Naive B cell (primary cell): ENCODE measurements at regions not wholly inside any gene's neighbourhood (a gene's known extent, or its start where the extent isn't known, plus 50 kb on each side); places are given as distances from the start of the nearest gene placed in this dataset.
"Not testable (repeated sequence)": the region's sequence is repeated elsewhere in the genome, so short reads cannot be mapped to it uniquely, and the experiment has no call there.

ENCODE experiments used
- ATAC-seq, 2 donors: fragments of 150-1000 bp; cut with Tn5 transposase; 2 replicates each; pipeline ENCODE4 v1.10.0; 2021; ENCODE audit warnings: low read depth in 2 of 2, mild to moderate bottlenecking in 2 of 2, moderate library complexity in 2 of 2
- DNase-seq: peaks from one replicate; pipeline ENCODE4 v3.0.0; 2022
- H3K27ac Mint-ChIP-seq, 6 donors: one replicate each; pipeline ENCODE4 v1.8.0; 2020 to 2022; ENCODE audit warnings: mild to moderate bottlenecking in 6 of 6, mixed read lengths in 6 of 6, moderate library complexity in 5 of 6, inconsistent platforms in 2 of 6
- H3K27me3 Mint-ChIP-seq, 3 donors: one replicate each; pipeline ENCODE4 v1.8.0; 2021 to 2022; ENCODE audit warnings: mixed read lengths in 3 of 3, mild to moderate bottlenecking in 1 of 3
- H3K36me3 Mint-ChIP-seq, 2 donors: one replicate each; pipeline ENCODE4 v1.8.0; 2020 to 2022; ENCODE audit warnings: mixed read lengths in 2 of 2, inconsistent platforms in 1 of 2, mild to moderate bottlenecking in 1 of 2
- H3K4me1 Mint-ChIP-seq, 3 donors: one replicate each; pipeline ENCODE4 v1.8.0; 2020 to 2022; ENCODE audit warnings: mixed read lengths in 3 of 3, inconsistent platforms in 1 of 3, mild to moderate bottlenecking in 1 of 3, moderate library complexity in 1 of 3
- H3K4me3 Mint-ChIP-seq, 8 donors: one replicate each; pipeline ENCODE4 v1.8.0; 2020 to 2022; ENCODE audit warnings: mild to moderate bottlenecking in 8 of 8, mixed read lengths in 8 of 8, moderate library complexity in 8 of 8, inconsistent platforms in 2 of 8
- H3K9me3 Mint-ChIP-seq, 7 donors: one replicate each; pipeline ENCODE4 v1.8.0; 2020 to 2022; ENCODE audit warnings: mixed read lengths in 7 of 7, mild to moderate bottlenecking in 5 of 7, inconsistent platforms in 2 of 7, moderate library complexity in 1 of 7

- Mint-ChIP-seq H3K4me1 (peaks cover 0 to 5% (median 3%) of the 10 kb centered on the region in 3 donors), H3K36me3 (no peaks in the 10 kb centered on the region), H3K4me3 (no peak overlapping the region), H3K27me3 (peaks cover 5 to 14% (median 8%) of the 10 kb centered on the region in 3 donors), H3K27ac (no peak overlapping the region), H3K9me3 (peaks cover 0 to 8% (median 0%) of the 10 kb centered on the region in 7 donors)
- ATAC-seq: no peak
- no peak for DNase-seq
Observed at GRCh38 chr7:32206987-32207386, 136.8 kb upstream of the PDE1C start.

GRCh38 chr7:32206488-32206887, 136.3 kb upstream of the PDE1C start:
- Mint-ChIP-seq H3K4me1 (peaks cover 0 to 5% (median 3%) of the 10 kb centered on the region in 3 donors), H3K27ac (no peak overlapping the region), H3K9me3 (peaks cover 0 to 8% (median 0%) of the 10 kb centered on the region in 7 donors), H3K4me3 (no peak overlapping the region), H3K36me3 (no peaks in the 10 kb centered on the region), H3K27me3 (peaks cover 5 to 18% (median 8%) of the 10 kb centered on the region in 3 donors)
- DNase-seq: no peak
- ATAC-seq: no peak

GRCh38 chr7:32205298-32205824, 135.2 kb upstream of the PDE1C start:
- peaks cover 5 to 14% (median 8%) of the 10 kb centered on the region in 3 donors for H3K27me3 Mint-ChIP-seq
- H3K4me3 Mint-ChIP-seq, H3K4me1 Mint-ChIP-seq, H3K36me3 Mint-ChIP-seq, DNase-seq, H3K27ac Mint-ChIP-seq, H3K9me3 Mint-ChIP-seq, ATAC-seq: not testable (repeated sequence)

- Mint-ChIP-seq H3K9me3 (peaks cover 0 to 8% (median 0%) of the 10 kb centered on the region in 7 donors), H3K4me3 (no peak overlapping the region)
Observed at GRCh38 chr7:32204361-32205018, 134.3 kb upstream of the PDE1C start.

GRCh38 chr7:32200646-32201045, 130.4 kb upstream of the PDE1C start:
- Mint-ChIP-seq H3K36me3 (no peaks in the 10 kb centered on the region), H3K27ac (no peak overlapping the region), H3K27me3 (peaks cover 0 to 5% (median 5%) of the 10 kb centered on the region in 3 donors), H3K9me3 (peaks cover 0 to 8% (median 2%) of the 10 kb centered on the region in 7 donors), H3K4me1 (no peaks in the 10 kb centered on the region), H3K4me3 (no peak overlapping the region)
- DNase-seq: no peak
- ATAC-seq: no peak

More at GRCh38 chr7:32204361-32205018, 134.3 kb upstream of the PDE1C start:
- ATAC-seq: no peak
- Mint-ChIP-seq H3K4me1 (no peaks in the 10 kb centered on the region), H3K27ac (no peak overlapping the region), H3K36me3 (no peaks in the 10 kb centered on the region), H3K27me3 (peaks cover 4 to 14% (median 8%) of the 10 kb centered on the region in 3 donors)
- DNase-seq: no peak

GRCh38 chr7:32194537-32194936, 124.3 kb upstream of the PDE1C start:
- Mint-ChIP-seq H3K27ac (no peak overlapping the region), H3K4me1 (no peaks in the 10 kb centered on the region), H3K36me3 (peaks cover 0 to 8% of the 10 kb centered on the region in 2 donors), H3K4me3 (no peak overlapping the region), H3K9me3 (peaks cover 4 to 40% (median 14%) of the 10 kb centered on the region in 7 donors), H3K27me3 (peaks cover 0 to 5% (median 0%) of the 10 kb centered on the region in 3 donors)
- DNase-seq: no peak
- no peak for ATAC-seq

GRCh38 chr7:32191305-32191704, 121.1 kb upstream of the PDE1C start:
- H3K27ac Mint-ChIP-seq: no peak overlapping the region
- H3K4me1 Mint-ChIP-seq: no peaks in the 10 kb centered on the region
- H3K9me3 Mint-ChIP-seq: peaks cover 4 to 38% (median 14%) of the 10 kb centered on the region in 7 donors
- DNase-seq (no peak), ATAC-seq (no peak)
- no peaks in the 10 kb centered on the region for H3K27me3 Mint-ChIP-seq
- H3K36me3 Mint-ChIP-seq: peaks cover 0 to 8% of the 10 kb centered on the region in 2 donors
- no peak overlapping the region for H3K4me3 Mint-ChIP-seq

GRCh38 chr7:32179567-32179966, 109.4 kb upstream of the PDE1C start:
- ATAC-seq (no peak), DNase-seq (no peak)
- Mint-ChIP-seq H3K4me1 (no peaks in the 10 kb centered on the region), H3K27me3 (peaks cover 0 to 7% (median 4%) of the 10 kb centered on the region in 3 donors), H3K27ac (no peak overlapping the region), H3K9me3 (peaks cover 0 to 8% (median 4%) of the 10 kb centered on the region in 7 donors), H3K4me3 (no peak overlapping the region), H3K36me3 (no peaks in the 10 kb centered on the region)

- peaks cover 0 to 8% (median 4%) of the 10 kb centered on the region in 7 donors for H3K9me3 Mint-ChIP-seq
- peak overlapping the region in 1 of 6 donors; percentile 31 for H3K27ac Mint-ChIP-seq
- H3K36me3 Mint-ChIP-seq: no peaks in the 10 kb centered on the region
- ATAC-seq (no peak), DNase-seq (no peak)
- H3K4me3 Mint-ChIP-seq: no peak overlapping the region
- no peaks in the 10 kb centered on the region for H3K4me1 Mint-ChIP-seq
- peaks cover 0 to 7% (median 4%) of the 10 kb centered on the region in 3 donors for H3K27me3 Mint-ChIP-seq
Observed at GRCh38 chr7:32178677-32179366, 108.6 kb upstream of the PDE1C start.

GRCh38 chr7:32177232-32177631, 107.0 kb upstream of the PDE1C start:
- Mint-ChIP-seq H3K27me3 (peaks cover 0 to 7% (median 4%) of the 10 kb centered on the region in 3 donors), H3K4me3 (no peak overlapping the region), H3K36me3 (no peaks in the 10 kb centered on the region), H3K27ac (no peak overlapping the region), H3K9me3 (peaks cover 0 to 7% (median 4%) of the 10 kb centered on the region in 7 donors), H3K4me1 (no peaks in the 10 kb centered on the region)
- ATAC-seq (no peak), DNase-seq (no peak)

GRCh38 chr7:32175099-32175498, 104.9 kb upstream of the PDE1C start:
- DNase-seq (no peak), ATAC-seq (no peak)
- Mint-ChIP-seq H3K36me3 (no peaks in the 10 kb centered on the region), H3K4me1 (peaks cover 0 to 4% (median 0%) of the 10 kb centered on the region in 3 donors), H3K9me3 (peaks cover 0 to 9% (median 4%) of the 10 kb centered on the region in 7 donors), H3K27ac (no peak overlapping the region), H3K4me3 (no peak overlapping the region), H3K27me3 (peaks cover 4 to 7% (median 6%) of the 10 kb centered on the region in 3 donors)

GRCh38 chr7:32171248-32171647, 101.0 kb upstream of the PDE1C start:
- H3K4me3 Mint-ChIP-seq: no peak overlapping the region

GRCh38 chr7:32170838-32171237, 100.6 kb upstream of the PDE1C start:
- Mint-ChIP-seq H3K27ac (peak overlapping the region in 1 of 6 donors; percentile 3), H3K36me3 (no peaks in the 10 kb centered on the region), H3K9me3 (peaks cover 0 to 9% (median 4%) of the 10 kb centered on the region in 7 donors), H3K4me3 (no peak overlapping the region), H3K27me3 (peaks cover 0 to 6% (median 0%) of the 10 kb centered on the region in 3 donors), H3K4me1 (peaks cover 0 to 4% (median 0%) of the 10 kb centered on the region in 3 donors)
- no peak for ATAC-seq
- no peak for DNase-seq

More at GRCh38 chr7:32171248-32171647, 101.0 kb upstream of the PDE1C start:
- no peaks in the 10 kb centered on the region for H3K36me3 Mint-ChIP-seq
- H3K9me3 Mint-ChIP-seq: peaks cover 0 to 9% (median 2%) of the 10 kb centered on the region in 7 donors
- no peak for DNase-seq
- no peak for ATAC-seq
- peaks cover 0 to 4% (median 0%) of the 10 kb centered on the region in 3 donors for H3K4me1 Mint-ChIP-seq
- peaks cover 0 to 6% (median 0%) of the 10 kb centered on the region in 3 donors for H3K27me3 Mint-ChIP-seq
- peak overlapping the region in 1 of 6 donors; percentile 3 for H3K27ac Mint-ChIP-seq
